Epithelial cell of esophagus (primary cell): ENCODE measurements at regions not wholly inside any gene's neighbourhood (a gene's known extent, or its start where the extent isn't known, plus 50 kb on each side); places are given as distances from the start of the nearest gene placed in this dataset.
A peak's percentile ranks its signal among the peaks of the same experiment; 100 is the strongest.

Source experiments
- DNase-seq: peaks from one replicate; pipeline ENCODE4 v3.0.0; 2010; ENCODE audit warnings: low read depth
- H3K4me3 ChIP-seq: 2 replicates; pipeline ENCODE4 v1.5.1; 2011; ENCODE audit warnings: mild to moderate bottlenecking, low read length, control low read depth
- CTCF ChIP-seq: IDR thresholded peaks from 2 replicates; pipeline ENCODE4 v1.5.1; 2011; ENCODE audit warnings: low read depth, mild to moderate bottlenecking, low read length, control low read depth, inconsistent platforms; ENCODE audit not compliant: insufficient read depth; ENCODE audit errors: missing control alignments

- TF ChIP-seq CTCF = no peak
- DNase-seq = peak; percentile 77
- no peak overlapping the region for H3K4me3 ChIP-seq
Measured at GRCh38 chr4:123479944-123480343, 83.3 kb downstream of the SPRY1 start.

DNA sequence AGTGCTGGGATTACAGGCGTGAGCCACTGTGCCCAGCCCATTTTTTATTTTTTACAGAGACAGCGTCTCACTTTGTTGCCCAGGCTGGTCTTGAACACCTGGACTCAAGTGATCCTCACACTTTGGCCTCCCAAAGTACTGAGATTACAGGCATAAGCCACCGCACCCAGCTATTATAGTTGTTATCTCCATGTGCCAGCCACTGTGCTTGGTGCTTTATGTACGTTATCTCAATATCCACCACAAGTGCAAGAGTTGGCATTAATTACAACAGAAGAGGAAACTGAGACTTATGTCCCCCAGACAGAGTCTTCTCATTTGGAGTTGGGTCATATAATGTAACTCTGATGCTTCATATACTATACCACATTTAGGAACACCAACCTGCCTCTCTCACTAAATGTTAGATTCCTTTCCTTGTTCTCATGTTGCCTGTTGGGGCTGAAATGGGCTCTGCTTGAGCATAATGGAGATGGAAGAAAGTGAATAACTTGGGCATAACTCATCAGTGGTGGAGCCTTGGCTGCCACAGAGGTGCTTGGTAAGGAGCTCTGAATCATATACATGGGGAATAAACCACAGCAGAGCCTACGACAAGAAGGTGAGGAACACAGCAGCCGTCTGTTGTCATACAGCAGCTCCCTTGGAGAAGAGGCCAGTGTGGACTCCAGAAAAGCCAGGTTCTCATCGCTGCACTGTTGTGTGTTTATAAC is 84.3 kb downstream of the SPRY1 start:
- DNase-seq = peak; percentile 98
- H3K4me3 ChIP-seq = no peak overlapping the region
- no peak for TF ChIP-seq CTCF

DNA sequence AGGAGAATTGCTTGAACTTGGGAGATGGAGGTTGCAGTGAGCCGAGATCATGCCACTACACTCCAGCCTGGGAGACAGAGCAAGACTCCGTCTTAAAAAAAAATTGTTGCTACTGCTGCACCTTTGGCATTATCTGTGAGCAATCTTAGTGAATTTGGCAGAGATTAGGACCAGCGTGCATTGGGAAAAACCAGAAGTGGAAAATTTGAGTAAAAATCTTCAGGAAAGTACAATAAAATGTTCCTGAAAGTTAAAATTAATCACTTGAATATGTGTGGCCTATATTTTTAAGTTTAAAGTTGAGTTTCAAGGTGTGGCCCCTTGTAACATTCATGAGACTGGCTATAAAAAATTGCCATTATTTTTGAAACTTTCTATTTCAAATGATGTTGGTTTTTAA is 85.1 kb downstream of the SPRY1 start:
- TF ChIP-seq CTCF = no peak
- no peak for DNase-seq
- H3K4me3 ChIP-seq = no peak overlapping the region

DNA sequence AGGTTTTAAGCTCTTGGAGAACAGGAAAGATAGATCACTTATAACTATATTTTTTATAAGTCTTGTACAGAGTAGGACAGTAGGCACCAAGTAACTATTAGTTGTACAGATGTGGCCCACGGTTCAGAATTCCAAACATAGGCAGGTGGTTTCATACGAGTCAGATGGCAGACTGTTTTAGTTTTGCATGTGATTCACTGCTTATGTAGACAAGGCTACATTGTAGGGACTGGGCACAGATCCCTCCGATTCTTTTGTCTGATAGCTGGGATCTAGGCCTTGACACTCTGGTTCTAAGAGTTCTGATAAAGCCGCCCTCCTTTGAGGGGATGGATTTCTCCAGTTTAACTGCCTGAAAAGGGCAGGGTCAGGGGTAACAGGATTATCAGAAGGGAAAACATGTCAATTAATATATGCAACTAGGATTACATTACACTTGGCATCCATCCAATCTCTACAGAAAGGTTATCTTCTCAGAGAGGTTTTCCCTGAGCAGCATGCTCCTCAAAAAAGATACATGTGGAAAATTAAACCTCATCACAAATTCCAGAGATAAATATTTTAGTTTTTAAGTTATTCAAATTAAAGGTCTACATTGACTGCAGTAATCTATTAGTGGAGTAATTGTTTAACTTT is 87.8 kb downstream of the SPRY1 start:
- no peak overlapping the region for H3K4me3 ChIP-seq
- no peak for DNase-seq
- no peak for TF ChIP-seq CTCF

DNA sequence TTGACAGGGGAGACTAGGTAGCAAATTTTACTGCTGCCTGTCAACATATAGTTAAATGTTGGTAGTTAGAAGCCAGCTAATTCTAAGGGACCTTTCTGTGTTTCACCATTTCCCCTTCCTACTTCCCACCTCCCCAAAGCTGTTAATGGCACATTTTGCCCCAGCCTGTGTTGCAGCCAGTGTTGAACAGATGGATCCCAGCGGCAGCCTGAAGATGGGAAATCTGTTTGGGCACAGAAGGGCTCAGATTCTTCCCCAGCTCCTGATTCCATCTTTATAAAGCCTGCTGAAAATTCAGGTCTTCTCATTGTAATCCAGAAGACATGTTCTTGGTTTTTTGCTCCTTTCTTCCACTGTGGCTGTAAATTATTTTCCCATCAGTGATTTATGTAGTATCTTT is 89.0 kb downstream of the SPRY1 start:
- DNase-seq = no peak
- no peak for TF ChIP-seq CTCF
- H3K4me3 ChIP-seq = no peak overlapping the region

- no peak overlapping the region for H3K4me3 ChIP-seq
- peak; percentile 84 for DNase-seq
- TF ChIP-seq CTCF = no peak
Measured at GRCh38 chr4:123488916-123489315, 92.3 kb downstream of the SPRY1 start.

DNA sequence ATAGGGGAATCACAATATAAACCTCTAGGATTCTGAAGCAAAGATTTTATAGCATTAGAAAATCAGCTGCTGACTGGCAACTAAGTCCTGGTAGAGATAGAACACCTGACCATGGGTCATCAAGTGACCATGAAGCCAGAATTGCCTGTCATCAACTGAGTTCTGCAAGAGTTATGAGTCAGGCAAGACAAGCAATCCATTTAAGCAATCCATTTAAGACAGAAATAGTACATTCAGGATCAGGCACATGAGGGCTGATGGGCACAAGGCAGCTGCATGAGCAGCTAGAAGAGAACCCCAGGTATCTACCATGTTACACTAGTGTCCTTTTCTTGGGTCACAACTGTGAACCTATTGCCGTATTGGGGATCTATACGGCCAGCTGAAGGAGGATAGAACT is 98.9 kb downstream of the SPRY1 start:
- H3K4me3 ChIP-seq = no peak overlapping the region
- TF ChIP-seq CTCF = no peak
- peak; percentile 76 for DNase-seq
